SK-N-SH (cell line): ENCODE measurements at regions not wholly inside any gene's neighbourhood (a gene's known extent, or its start where the extent isn't known, plus 50 kb on each side); places are given as distances from the start of the nearest gene placed in this dataset.

ENCODE experiments used
- CTCF ChIA-PET: fragments of 300-600, 350-600 bp; formaldehyde crosslinking; extraction: SDS; loops from one replicate; lab custom pipeline; 2021; lab: Yijun Ruan, JAX
- POLR2A ChIA-PET: fragments of 350-600 bp; sonication (Branson Sonifier 250); formaldehyde crosslinking; extraction: SDS; loops from one replicate; lab custom pipeline; 2020; ENCODE audit warnings: antibody characterized with exemption, inconsistent platforms; lab: Yijun Ruan, JAX
- DNase-seq: peaks from one replicate; pipeline ENCODE4 v3.0.0; 2012
- H2AFZ ChIP-seq: fragments of 200-600 bp; sonication (generic); 2 replicates; pipeline ENCODE4 v1.8.1; 2016; ENCODE audit warnings: antibody characterized with exemption, mild to moderate bottlenecking, low read depth
- H3F3A ChIP-seq: fragments of 200-600 bp; sonication (generic); replicated peaks from 2 replicates; pipeline ENCODE3; 2016; ENCODE audit warnings: antibody characterized with exemption, mild to moderate bottlenecking; ENCODE audit not compliant: insufficient read depth
- H3K27ac ChIP-seq, 2 experiments: fragments of 200-500 bp in 1 of 2; fragments of 200-600 bp in 1 of 2; sonication (Bioruptor generic) in 1 of 2; sonication (generic), shearing (Covaris generic) in 1 of 2; 2 replicates each; pipeline versions ENCODE4 v1.5.1 to v1.6.1; 2014 to 2016; ENCODE audit warnings: low read depth in 2 of 2, inconsistent platforms in 1 of 2, low read length in 1 of 2, mild to moderate bottlenecking in 1 of 2, mixed read lengths in 1 of 2
- H3K27me3 ChIP-seq: fragments of 200-600 bp; sonication (generic), shearing (Covaris generic); 2 replicates; pipeline ENCODE4 v1.6.1; 2016; ENCODE audit warnings: mixed run types; ENCODE audit not compliant: insufficient read depth
- H3K36me3 ChIP-seq, 2 experiments: fragments of 200-500 bp in 1 of 2; fragments of 200-600 bp in 1 of 2; sonication (Bioruptor generic) in 1 of 2; sonication (generic) in 1 of 2; replicated peaks in 1 of 2; 2 replicates each; pipeline versions ENCODE3 to v1.5.1; 2014 to 2016; ENCODE audit warnings: low read length in 1 of 2, mild to moderate bottlenecking in 1 of 2; ENCODE audit not compliant: insufficient read depth in 2 of 2, control insufficient read depth in 1 of 2
- H3K4me1 ChIP-seq, 2 experiments: fragments of 200-500 bp in 1 of 2; fragments of 200-600 bp in 1 of 2; sonication (Bioruptor generic) in 1 of 2; sonication (generic), shearing (Covaris generic) in 1 of 2; 2 replicates each; pipeline versions ENCODE4 v1.5.1 to v1.6.1; 2014 to 2016; ENCODE audit warnings: low read depth in 1 of 2, low read length in 1 of 2, mixed run types in 1 of 2; ENCODE audit not compliant: insufficient read depth in 2 of 2, control insufficient read depth in 1 of 2
- H3K4me2 ChIP-seq: fragments of 200-600 bp; sonication (generic), shearing (Covaris generic); 2 replicates; pipeline ENCODE4 v1.6.1; 2017; ENCODE audit warnings: mixed run types
- H3K4me3 ChIP-seq, 2 experiments: fragments of 200-500 bp in 1 of 2; fragments of 200-600 bp in 1 of 2; sonication (Bioruptor generic) in 1 of 2; sonication (generic), shearing (Covaris generic) in 1 of 2; 2 replicates each; pipeline versions ENCODE4 v1.5.1 to v1.8.1; 2014 to 2016; ENCODE audit warnings: low read depth in 2 of 2, inconsistent platforms in 1 of 2, low read length in 1 of 2, mild to moderate bottlenecking in 1 of 2, mixed read lengths in 1 of 2, moderate library complexity in 1 of 2
- H3K79me2 ChIP-seq: fragments of 200-600 bp; sonication (generic); 2 replicates; pipeline ENCODE4 v1.8.1; 2017; ENCODE audit warnings: mild to moderate bottlenecking; ENCODE audit not compliant: insufficient read depth
- H3K9ac ChIP-seq: fragments of 200-600 bp; sonication (generic); 2 replicates; pipeline ENCODE4 v1.6.1; 2017; ENCODE audit warnings: mixed run types
- H3K9me2 ChIP-seq: fragments of 200-600 bp; sonication (generic); 2 replicates; pipeline ENCODE4 v1.6.1; 2017; ENCODE audit warnings: mixed run types
- H3K9me3 ChIP-seq: fragments of 200-600 bp; sonication (generic); 2 replicates; pipeline ENCODE4 v1.6.1; 2017; ENCODE audit warnings: mixed run types, mild to moderate bottlenecking, moderate library complexity
- H4K20me1 ChIP-seq: fragments of 200-600 bp; sonication (generic); 2 replicates; pipeline ENCODE4 v1.6.1; 2017; ENCODE audit warnings: mild to moderate bottlenecking, mixed run types; ENCODE audit not compliant: insufficient read depth
- FOSL2 ChIP-seq: IDR thresholded peaks from 2 replicates; pipeline ENCODE4 v1.4.0; 2012; ENCODE audit warnings: low read depth, mild to moderate bottlenecking, moderate library complexity, borderline replicate concordance
- FOXJ3 ChIP-seq: sonication (generic); formaldehyde crosslinking; IDR thresholded peaks from 2 replicates; pipeline ENCODE4 v1.5.1; 2020; ENCODE audit warnings: mild to moderate bottlenecking, missing genetic modification reagents
- FOXM1 ChIP-seq: IDR thresholded peaks from 2 replicates; pipeline ENCODE4 v1.4.0; 2012; ENCODE audit warnings: low read depth, mild to moderate bottlenecking
- GABPA ChIP-seq: IDR thresholded peaks from 2 replicates; pipeline ENCODE4 v1.4.0; 2012; ENCODE audit warnings: low read depth, mild to moderate bottlenecking
- IRF3 ChIP-seq: fragments of 150-350 bp; IDR thresholded peaks from 2 replicates; pipeline ENCODE4 v1.6.1; 2016; ENCODE audit warnings: mild to moderate bottlenecking, low read depth, low read length
- MAX ChIP-seq: IDR thresholded peaks from 2 replicates; pipeline ENCODE4 v1.4.0; 2012; ENCODE audit warnings: low read depth
- MXI1 ChIP-seq: IDR thresholded peaks from 2 replicates; pipeline ENCODE4 v1.6.1; 2012; ENCODE audit warnings: mild to moderate bottlenecking, low read depth, low read length, improper control_type of control experiment
- NFIC ChIP-seq: IDR thresholded peaks from 2 replicates; pipeline ENCODE4 v1.4.0; 2012; ENCODE audit warnings: borderline replicate concordance
- NRF1 ChIP-seq: IDR thresholded peaks from 2 replicates; pipeline ENCODE4 v1.6.1; 2012; ENCODE audit warnings: low read depth, mild to moderate bottlenecking, low read length
- PBX3 ChIP-seq: IDR thresholded peaks from 2 replicates; pipeline ENCODE4; 2012
- POLR2AphosphoS5 ChIP-seq: IDR thresholded peaks from 2 replicates; pipeline ENCODE4 v1.6.1; 2012; ENCODE audit warnings: low read depth, low read length
- RAD21 ChIP-seq: IDR thresholded peaks from 2 replicates; pipeline ENCODE4 v1.6.1; 2012; ENCODE audit warnings: mild to moderate bottlenecking, low read length
- RCOR1 ChIP-seq: fragments of 150-350 bp; IDR thresholded peaks from 2 replicates; pipeline ENCODE4 v1.6.1; 2017; ENCODE audit warnings: antibody characterized with exemption, low read length
- REST ChIP-seq: IDR thresholded peaks from 2 replicates; pipeline ENCODE4 v1.6.1; 2012; ENCODE audit warnings: mild to moderate bottlenecking, low read depth, low read length, moderate library complexity
- RXRA ChIP-seq: IDR thresholded peaks from 2 replicates; pipeline ENCODE4 v1.4.0; 2012; ENCODE audit warnings: low read depth, mild to moderate bottlenecking, borderline replicate concordance
- TCF12 ChIP-seq: IDR thresholded peaks from 2 replicates; pipeline ENCODE4 v1.4.0; 2012
- USF1 ChIP-seq: IDR thresholded peaks from 2 replicates; pipeline ENCODE4 v1.4.0; 2012; ENCODE audit warnings: low read depth, borderline replicate concordance
- USF2 ChIP-seq: fragments of 150-350 bp; IDR thresholded peaks from 2 replicates; pipeline ENCODE4 v1.6.1; 2017; ENCODE audit warnings: antibody characterized with exemption, low read length, low read depth, borderline replicate concordance
- WGBS: methylation state at CpG from one replicate; pipeline ENCODE4 v1.1.6; 2017; ENCODE audit warnings: low lambda C conversion rate; 5-methylcytosine and 5-hydroxymethylcytosine counted together

- H3K27me3 ChIP-seq: no peaks in the 10 kb centered on the region
- no peak overlapping the region for H3K4me3 ChIP-seq
- ChIA-PET POLR2A (no interaction called here), CTCF (no interaction called here)
- H4K20me1 ChIP-seq: no peaks in the 10 kb centered on the region
- no peak overlapping the region for H2AFZ ChIP-seq
- H3K27ac ChIP-seq: no peak overlapping the region
- WGBS: 100% methylated on average over 1 of the region's 1 CpG
- H3K4me2 ChIP-seq: no peak overlapping the region
- DNase-seq: no peak
- no peaks in the 10 kb centered on the region for H3K9me2 ChIP-seq
- no peaks in the 10 kb centered on the region for H3K9me3 ChIP-seq
- H3K79me2 ChIP-seq: no peaks in the 10 kb centered on the region
- H3K4me1 ChIP-seq: peaks cover 0 to 12% of the 10 kb centered on the region in 2 experiments; a peak in 1 of 4 replicates
- TF ChIP-seq RXRA (no peak), RAD21 (no peak), MAX (no peak), MXI1 (no peak), NRF1 (no peak), FOXJ3 (CRISPR knock-in tag) (no peak), TCF12 (no peak), RCOR1 (no peak), GABPA (no peak), IRF3 (no peak), PBX3 (no peak), USF2 (no peak), FOSL2 (no peak), FOXM1 (no peak), NFIC (no peak), POLR2AphosphoS5 (no peak), USF1 (no peak), REST (no peak)
- H3K9ac ChIP-seq: no peak overlapping the region
- H3K36me3 ChIP-seq: no peaks in the 10 kb centered on the region
- H3F3A ChIP-seq: no peaks in the 10 kb centered on the region
Measured at GRCh38 chr10:30744106-30744505, 114.6 kb upstream of the LYZL2 start.
